Right hindlimb (tissue), 1 donor: ENCODE measurements at regions not wholly inside any gene's neighbourhood (a gene's known extent, or its start where the extent isn't known, plus 50 kb on each side); places are given as distances from the start of the nearest gene placed in this dataset.
"Not testable (repeated sequence)": the region's sequence is repeated elsewhere in the genome, so short reads cannot be mapped to it uniquely, and the experiment has no call there.

ENCODE experiments used
- DNase-seq: peaks from one replicate; pipeline ENCODE4 v3.0.0-alpha.2; 2018

GRCh38 chrX:137884813-137885212 is 318.9 kb downstream of the ZIC3 start:
- not testable (repeated sequence) for DNase-seq

- DNase-seq, result no peak
Observed at GRCh38 chrX:137891431-137891830, 325.5 kb downstream of the ZIC3 start.

- DNase-seq, result no peak
Observed at GRCh38 chrX:137896123-137896522, 330.2 kb downstream of the ZIC3 start.

- DNase-seq, result no peak
Observed at GRCh38 chrX:137915466-137915865, 349.5 kb downstream of the ZIC3 start.

- no peak for DNase-seq
Observed at GRCh38 chrX:137916090-137916746, 350.3 kb downstream of the ZIC3 start.

GRCh38 chrX:137926090-137926489 is 360.2 kb downstream of the ZIC3 start:
- DNase-seq, result no peak

GRCh38 chrX:137929951-137930350 is 364.0 kb downstream of the ZIC3 start:
- DNase-seq, result no peak

- DNase-seq, result no peak
Observed at GRCh38 chrX:137930533-137930932, 364.6 kb downstream of the ZIC3 start.

GRCh38 chrX:137934214-137934613 is 368.3 kb downstream of the ZIC3 start:
- not testable (repeated sequence) for DNase-seq

GRCh38 chrX:137934887-137935286 is 369.0 kb downstream of the ZIC3 start:
- not testable (repeated sequence) for DNase-seq

GRCh38 chrX:137945470-137945869 is 379.5 kb downstream of the ZIC3 start:
- no peak for DNase-seq

- DNase-seq, result no peak
Observed at GRCh38 chrX:137969191-137969590, 403.3 kb downstream of the ZIC3 start.

- DNase-seq, result no peak
Observed at GRCh38 chrX:137982472-137983172, 416.7 kb downstream of the ZIC3 start.

- no peak for DNase-seq
Observed at GRCh38 chrX:137988470-137988869, 422.5 kb downstream of the ZIC3 start.

- no peak for DNase-seq
Observed at GRCh38 chrX:137998619-137999018, 432.7 kb downstream of the ZIC3 start.

GRCh38 chrX:137999071-137999470 is 433.1 kb downstream of the ZIC3 start:
- no peak for DNase-seq

GRCh38 chrX:137999552-137999951 is 433.6 kb downstream of the ZIC3 start:
- DNase-seq, result no peak

- DNase-seq, result no peak
Observed at GRCh38 chrX:138001226-138001625, 435.3 kb downstream of the ZIC3 start.

- no peak for DNase-seq
Observed at GRCh38 chrX:138006180-138006579, 440.3 kb downstream of the ZIC3 start.

GRCh38 chrX:138008281-138008680 is 442.4 kb downstream of the ZIC3 start:
- DNase-seq, result no peak

GRCh38 chrX:138011468-138011867 is 445.5 kb downstream of the ZIC3 start:
- DNase-seq, result no peak

- DNase-seq, result peak; percentile 21
Observed at GRCh38 chrX:138014577-138014976, 448.6 kb downstream of the ZIC3 start.

- DNase-seq, result no peak
Observed at GRCh38 chrX:138018145-138018799, 452.3 kb downstream of the ZIC3 start.

- no peak for DNase-seq
Observed at GRCh38 chrX:138020941-138021340, 455.0 kb downstream of the ZIC3 start.
